Endothelial cell of umbilical vein (primary cell): ENCODE measurements at regions not wholly inside any gene's neighbourhood (a gene's known extent, or its start where the extent isn't known, plus 50 kb on each side); places are given as distances from the start of the nearest gene placed in this dataset.

ENCODE experiments used
- BruUV-seq: library from RNA; stranded (reverse); fragments of 400-500 nt; replicated peaks from 2 replicates; lab custom pipeline; 2021; lab: Mats Ljungman, UMichigan
- CTCF ChIA-PET: fragments of 300-600, 350-600 bp; sonication (Branson Sonifier 250); formaldehyde crosslinking; loops from one replicate; lab custom pipeline; 2021; ENCODE audit warnings: antibody characterized with exemption, inconsistent platforms; lab: Charles Lee
- POLR2A ChIA-PET: fragments of 300-600, 350-600 bp; sonication (Branson Sonifier 250); formaldehyde crosslinking; loops from one replicate; lab custom pipeline; 2021; ENCODE audit warnings: antibody characterized with exemption, inconsistent platforms; lab: Charles Lee
- DNase-seq: peaks from one replicate; pipeline ENCODE4 v3.0.0-alpha.2; 2011; ENCODE audit warnings: low read depth, low spot score
- FAIRE-seq: peaks from 2 replicates; lab custom pipeline; 2011; peaks lifted over from hg19 to GRCh38; lab: Jason Lieb, UNC
- H2AFZ ChIP-seq: 2 replicates; pipeline ENCODE4 v1.6.0; 2012; ENCODE audit warnings: low read depth, low read length, control low read depth, inconsistent platforms
- H3K27ac ChIP-seq: 2 replicates; pipeline ENCODE4 v1.5.1; 2011; ENCODE audit warnings: low read depth, mild to moderate bottlenecking, control low read depth, low read length, moderate library complexity; ENCODE audit not compliant: insufficient read depth
- H3K27me3 ChIP-seq, 2 experiments: 2 replicates each; pipeline versions ENCODE4 v1.6.0 to v1.6.1; 2011; ENCODE audit warnings: low read length in 2 of 2, mixed read lengths in 1 of 2; ENCODE audit not compliant: control insufficient read depth in 2 of 2, insufficient read depth in 2 of 2
- H3K36me3 ChIP-seq, 2 experiments: 2 replicates in 1 of 2; 3 replicates in 1 of 2; pipeline ENCODE4 v1.5.1; 2011; ENCODE audit warnings: low read length in 2 of 2, mild to moderate bottlenecking in 1 of 2, moderate library complexity in 1 of 2; ENCODE audit not compliant: control insufficient read depth in 2 of 2, insufficient read depth in 2 of 2; ENCODE audit errors: extremely low read depth in 1 of 2
- H3K4me1 ChIP-seq: 3 replicates; pipeline ENCODE4 v1.5.1; 2011; ENCODE audit warnings: mild to moderate bottlenecking, low read length; ENCODE audit not compliant: control insufficient read depth, insufficient read depth; ENCODE audit errors: extremely low read depth
- H3K4me2 ChIP-seq: 2 replicates; pipeline ENCODE4 v1.6.1; 2011; ENCODE audit warnings: low read length, control low read depth, mixed read lengths; ENCODE audit not compliant: insufficient read depth
- H3K4me3 ChIP-seq, 3 experiments: fragments of 200-600 bp in 1 of 3; sonication (generic), shearing (Covaris generic) in 1 of 3; replicated peaks in 1 of 3; 2 replicates each; pipeline ENCODE4 v1.5.1; 2011 to 2016; ENCODE audit warnings: control low read depth in 3 of 3, low read length in 3 of 3, mild to moderate bottlenecking in 2 of 3, inconsistent platforms in 1 of 3, low read depth in 1 of 3, moderate library complexity in 1 of 3; ENCODE audit not compliant: insufficient read depth in 1 of 3
- H3K79me2 ChIP-seq: 2 replicates; pipeline ENCODE4 v1.6.0; 2012; ENCODE audit warnings: low read length, inconsistent platforms; ENCODE audit not compliant: control insufficient read depth, insufficient read depth
- H3K9ac ChIP-seq: replicated peaks from 2 replicates; pipeline ENCODE3; 2011; ENCODE audit warnings: low read length, control low read depth; ENCODE audit not compliant: insufficient read depth; ENCODE audit errors: extremely low read depth
- H3K9me1 ChIP-seq: replicated peaks from 3 replicates; pipeline ENCODE4 v1.6.0; 2011; ENCODE audit warnings: mild to moderate bottlenecking, low read length; ENCODE audit not compliant: control insufficient read depth, insufficient read depth; ENCODE audit errors: extremely low read depth
- H3K9me3 ChIP-seq: replicated peaks from 2 replicates; pipeline ENCODE4 v1.5.1; 2012; ENCODE audit warnings: low read length, inconsistent platforms; ENCODE audit not compliant: control insufficient read depth, insufficient read depth
- H4K20me1 ChIP-seq: replicated peaks from 2 replicates; pipeline ENCODE3; 2011; ENCODE audit warnings: mild to moderate bottlenecking, low read length; ENCODE audit not compliant: control insufficient read depth, insufficient read depth; ENCODE audit errors: extremely low read depth
- dilution Hi-C: fragments of 300-500 bp; cut with MboI; formaldehyde crosslinking; loops from one replicate; pipeline ENCODE4 v1.15.0; 2019; ENCODE audit warnings: low sequenced_read_pairs; ENCODE audit not compliant: extremely low pct_ligation_motif_present
- intact Hi-C: fragments of 100-400 bp; cut with micrococcal nuclease; formaldehyde crosslinking; loops from one replicate; pipeline ENCODE4 v1.10.0; 2022
- TF ChIP-seq, protein P1 (sequence below): IDR thresholded peaks from 2 replicates; pipeline ENCODE4 v1.6.1; 2011; ENCODE audit not compliant: insufficient read depth, insufficient read length
- TF ChIP-seq, protein P2 (sequence below), 2 donors: IDR thresholded peaks; 1 replicate in 1 of 2; 2 replicates in 1 of 2; pipeline ENCODE4 v1.5.1; 2011; ENCODE audit warnings: low read length in 2 of 2, mild to moderate bottlenecking in 2 of 2, moderate library complexity in 2 of 2, control low read depth in 1 of 2, inconsistent platforms in 1 of 2, low read depth in 1 of 2; ENCODE audit not compliant: insufficient read depth in 1 of 2; ENCODE audit errors: extremely low read depth in 1 of 2

DNA sequence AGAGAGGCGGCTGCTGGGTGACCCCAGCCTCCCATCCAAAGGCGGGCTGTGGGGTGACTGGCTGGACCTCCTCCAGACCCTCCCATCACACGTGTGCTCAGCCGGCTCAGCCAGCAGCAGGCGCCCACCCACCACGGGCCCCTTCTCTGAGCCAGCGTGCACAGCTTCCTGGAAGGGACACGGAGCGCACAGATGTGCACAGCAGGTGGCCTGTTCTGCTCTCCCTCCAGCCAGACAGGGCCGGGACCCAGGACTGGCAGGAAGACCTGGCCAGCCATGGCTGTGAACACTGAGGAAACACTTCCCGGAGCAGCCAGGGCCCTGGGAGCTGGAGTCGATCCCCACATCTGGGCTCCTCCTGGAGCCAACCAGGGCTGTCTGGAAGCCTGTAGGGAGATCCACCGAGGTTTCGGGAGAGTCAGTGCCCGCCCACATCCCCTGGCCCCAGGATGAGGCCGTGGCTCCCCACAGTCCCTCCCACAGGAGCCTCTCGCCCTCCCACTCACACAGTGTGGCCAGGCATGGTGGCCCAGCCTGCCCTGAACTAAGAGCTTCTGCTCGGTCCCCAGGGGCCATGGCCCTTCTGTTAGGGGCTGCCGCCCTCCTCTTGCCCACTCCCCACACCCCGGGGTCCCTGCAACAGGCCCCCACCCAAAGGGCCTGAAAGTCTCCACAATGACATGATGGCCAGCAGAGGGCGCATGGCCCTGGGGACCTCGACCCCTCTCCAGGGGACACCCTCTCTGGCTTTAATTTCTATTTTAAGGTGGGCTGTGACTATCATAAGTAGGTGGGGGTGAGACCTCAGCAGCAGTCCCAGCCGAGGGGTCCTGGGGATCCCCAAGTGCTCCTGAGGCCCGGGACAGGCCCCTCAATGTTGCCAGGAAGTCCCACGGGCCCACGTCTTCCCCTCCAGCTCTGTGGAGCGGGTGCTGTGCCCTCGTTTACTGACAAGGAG lies 90.6 kb upstream of the FGF3 start:
- H3K36me3 ChIP-seq = no peaks in the 10 kb centered on the region
- no peak overlapping the region for H3K27ac ChIP-seq
- ChIA-PET POLR2A (no interaction called here), CTCF (interaction anchor here (0.6 to 5.9 kb wide), 19 partner anchors 9 to 393 kb away, joined by 3 to 50 read pairs (median 4); no protein-coding TSS in a partner anchor)
- intact Hi-C loops (loop anchor here (10.0 kb wide), 1 partner anchor 565 kb away; no protein-coding TSS in a partner anchor), dilution Hi-C loops (loop anchor here (25.0 kb wide), 1 partner anchor 277 kb away; no protein-coding TSS in a partner anchor)
- H3K4me2 ChIP-seq = no peak overlapping the region
- no peaks in the 10 kb centered on the region for H3K79me2 ChIP-seq
- no peaks in the 10 kb centered on the region for H3K27me3 ChIP-seq
- no peak overlapping the region for H3K9ac ChIP-seq
- no peak overlapping the region for H2AFZ ChIP-seq
- TF ChIP-seq, protein P1, sequence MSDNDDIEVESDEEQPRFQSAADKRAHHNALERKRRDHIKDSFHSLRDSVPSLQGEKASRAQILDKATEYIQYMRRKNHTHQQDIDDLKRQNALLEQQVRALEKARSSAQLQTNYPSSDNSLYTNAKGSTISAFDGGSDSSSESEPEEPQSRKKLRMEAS = no peak
- TF ChIP-seq, protein P2, sequence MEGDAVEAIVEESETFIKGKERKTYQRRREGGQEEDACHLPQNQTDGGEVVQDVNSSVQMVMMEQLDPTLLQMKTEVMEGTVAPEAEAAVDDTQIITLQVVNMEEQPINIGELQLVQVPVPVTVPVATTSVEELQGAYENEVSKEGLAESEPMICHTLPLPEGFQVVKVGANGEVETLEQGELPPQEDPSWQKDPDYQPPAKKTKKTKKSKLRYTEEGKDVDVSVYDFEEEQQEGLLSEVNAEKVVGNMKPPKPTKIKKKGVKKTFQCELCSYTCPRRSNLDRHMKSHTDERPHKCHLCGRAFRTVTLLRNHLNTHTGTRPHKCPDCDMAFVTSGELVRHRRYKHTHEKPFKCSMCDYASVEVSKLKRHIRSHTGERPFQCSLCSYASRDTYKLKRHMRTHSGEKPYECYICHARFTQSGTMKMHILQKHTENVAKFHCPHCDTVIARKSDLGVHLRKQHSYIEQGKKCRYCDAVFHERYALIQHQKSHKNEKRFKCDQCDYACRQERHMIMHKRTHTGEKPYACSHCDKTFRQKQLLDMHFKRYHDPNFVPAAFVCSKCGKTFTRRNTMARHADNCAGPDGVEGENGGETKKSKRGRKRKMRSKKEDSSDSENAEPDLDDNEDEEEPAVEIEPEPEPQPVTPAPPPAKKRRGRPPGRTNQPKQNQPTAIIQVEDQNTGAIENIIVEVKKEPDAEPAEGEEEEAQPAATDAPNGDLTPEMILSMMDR (IDR thresholded peaks at IDR 0.05; ENCODE audit: extremely low read depth in 1 of 2, insufficient read depth in 1 of 2, low read depth in 1 of 2, low read length in 2 of 2) = peak; percentile 61 to 71
- BruUV-seq = no TSS peak
- DNase-seq = no peak
- H3K9me1 ChIP-seq = no peaks in the 10 kb centered on the region
- H4K20me1 ChIP-seq = no peaks in the 10 kb centered on the region
- H3K4me1 ChIP-seq = peaks cover under 1% of the 10 kb centered on the region
- H3K9me3 ChIP-seq = no peaks in the 10 kb centered on the region
- H3K4me3 ChIP-seq = no peak overlapping the region
- no peak for FAIRE-seq
